ENCODE measurements at regions not wholly inside any gene's neighbourhood (a gene's known extent, or its start where the extent isn't known, plus 50 kb on each side); places are given as distances from the start of the nearest gene placed in this dataset.
A peak's percentile ranks its signal among the peaks of the same experiment; 100 is the strongest.
"Not testable (repeated sequence)": the region's sequence is repeated elsewhere in the genome, so short reads cannot be mapped to it uniquely, and the experiment has no call there.

GRCh38 chr5:174970502-174970901 lies 246.1 kb downstream of the MSX2 start:
- DNase-seq: no peak

- DNase-seq: no peak
These were observed 229.5 kb downstream of the MSX2 start for GRCh38 chr5:174953871-174954270.

GRCh38 chr5:174951151-174951780 lies 226.9 kb downstream of the MSX2 start:
- DNase-seq: peak in 4 of 5 donors; percentile 20 to 49 (median 34)

DNA sequence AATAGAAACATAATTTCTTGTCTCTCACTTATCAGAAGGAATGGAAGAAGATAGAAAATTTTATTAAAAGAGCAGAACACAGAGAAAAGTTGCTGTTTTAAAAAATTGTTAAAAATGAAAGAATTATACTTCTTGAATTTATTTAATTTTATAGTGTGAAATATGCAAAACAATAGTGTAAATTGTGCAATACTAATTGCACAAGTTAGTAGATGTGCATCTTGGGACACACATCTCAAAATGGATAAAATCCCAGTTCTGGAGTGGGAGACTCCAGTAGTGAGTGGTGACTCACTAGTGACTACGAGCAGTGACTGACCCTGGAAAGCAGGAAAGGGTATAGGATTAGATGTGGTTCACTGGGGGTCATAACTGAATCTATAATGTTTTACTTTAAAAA lies 223.2 kb downstream of the MSX2 start:
- no peak for DNase-seq

DNA sequence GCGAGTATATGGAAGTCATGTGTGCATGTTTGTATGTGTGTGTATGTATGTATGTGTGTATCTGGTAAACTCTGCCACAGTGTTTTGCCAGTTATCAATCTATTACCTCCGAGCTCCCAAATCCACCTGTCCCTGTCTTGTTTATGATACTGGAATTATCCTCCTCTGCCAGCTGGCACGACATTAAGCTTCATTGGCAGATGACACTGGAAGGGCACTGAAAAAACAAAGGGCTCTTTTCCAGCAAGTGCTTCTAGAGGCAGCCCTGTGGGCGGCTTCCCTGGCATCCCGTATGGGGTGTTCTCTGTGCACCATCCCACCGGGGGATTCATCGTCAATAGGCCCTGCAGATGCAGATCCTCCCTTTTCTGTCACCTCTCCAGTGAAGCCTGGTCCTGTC lies 221.5 kb downstream of the MSX2 start:
- DNase-seq: no peak

DNA sequence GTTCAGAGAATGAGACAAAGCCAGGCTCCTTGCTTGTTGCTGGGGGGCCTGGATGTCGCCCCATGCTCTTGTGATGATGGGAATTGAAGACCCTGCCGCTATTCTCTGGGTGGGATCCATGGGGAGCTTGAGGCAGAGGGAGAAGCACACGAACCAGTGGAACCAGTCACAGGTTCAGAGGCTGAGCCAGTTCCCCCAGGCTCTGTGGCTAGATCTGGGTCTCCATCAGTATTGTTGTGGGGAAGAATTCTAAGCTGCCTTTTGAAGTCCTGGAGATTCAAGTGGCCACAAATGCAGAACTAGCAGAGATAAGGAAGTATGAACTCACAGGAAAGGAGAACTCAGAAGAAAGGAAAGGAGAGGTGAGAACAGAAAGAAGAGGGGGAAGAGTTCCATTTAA lies 219.4 kb downstream of the MSX2 start:
- no peak for DNase-seq

GRCh38 chr5:174943002-174943401 lies 218.6 kb downstream of the MSX2 start:
- DNase-seq: not testable (repeated sequence)

GRCh38 chr5:174937201-174938123 lies 213.1 kb downstream of the MSX2 start:
- no peak for DNase-seq

DNA sequence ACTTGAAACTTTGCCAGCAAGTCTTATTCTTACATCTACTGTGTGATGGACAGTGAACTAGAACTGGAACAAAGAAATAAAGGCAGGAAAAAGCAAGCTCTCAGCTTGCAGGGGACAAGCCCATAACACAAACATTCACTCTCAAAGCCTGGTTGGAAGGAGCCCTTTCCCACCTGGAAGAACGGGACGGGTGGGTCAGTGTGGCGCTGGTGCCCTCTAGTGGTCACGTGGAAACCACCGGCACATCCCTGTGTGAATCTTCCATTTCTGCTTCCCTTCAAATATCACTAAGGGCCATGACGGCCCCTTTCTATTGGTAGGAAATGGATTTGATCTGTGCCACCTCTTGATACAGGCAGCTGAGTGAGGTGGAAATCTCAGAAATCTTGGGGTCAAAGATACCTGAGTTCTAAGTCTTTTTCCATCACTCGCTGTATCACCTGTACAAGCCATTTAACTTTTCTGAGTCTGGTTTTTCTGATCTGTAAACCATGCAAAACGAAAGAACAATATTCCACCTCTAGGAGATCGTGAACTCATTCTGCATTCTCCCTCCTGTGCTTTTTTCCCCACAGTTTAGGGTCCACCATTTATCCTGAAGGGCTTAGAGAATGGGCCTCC lies 211.6 kb downstream of the MSX2 start:
- peak in 1 of 5 donors; percentile 22 for DNase-seq

GRCh38 chr5:174931033-174931432 lies 206.7 kb downstream of the MSX2 start:
- DNase-seq: not testable (repeated sequence)

DNA sequence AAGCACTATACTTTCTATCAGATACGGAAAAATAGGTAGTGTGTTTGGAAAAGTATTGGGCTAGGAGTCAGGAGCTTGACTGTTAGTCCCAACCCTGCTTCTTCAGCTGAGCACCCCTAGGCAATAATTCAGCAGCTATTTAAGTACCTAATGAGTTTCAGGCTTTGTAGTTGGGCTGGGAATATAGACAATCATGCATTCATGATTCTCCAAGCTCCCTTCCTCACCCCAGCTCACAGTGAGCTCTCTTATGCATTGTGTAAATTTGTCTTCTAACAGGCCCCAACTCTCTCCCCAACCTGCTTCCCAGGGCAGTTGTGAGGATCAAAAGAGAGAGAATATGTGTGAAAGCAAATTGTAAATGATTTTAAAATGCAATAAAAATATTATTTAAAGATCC lies 201.2 kb downstream of the MSX2 start:
- no peak for DNase-seq

GRCh38 chr5:174922955-174923354 lies 198.6 kb downstream of the MSX2 start:
- no peak for DNase-seq

DNA sequence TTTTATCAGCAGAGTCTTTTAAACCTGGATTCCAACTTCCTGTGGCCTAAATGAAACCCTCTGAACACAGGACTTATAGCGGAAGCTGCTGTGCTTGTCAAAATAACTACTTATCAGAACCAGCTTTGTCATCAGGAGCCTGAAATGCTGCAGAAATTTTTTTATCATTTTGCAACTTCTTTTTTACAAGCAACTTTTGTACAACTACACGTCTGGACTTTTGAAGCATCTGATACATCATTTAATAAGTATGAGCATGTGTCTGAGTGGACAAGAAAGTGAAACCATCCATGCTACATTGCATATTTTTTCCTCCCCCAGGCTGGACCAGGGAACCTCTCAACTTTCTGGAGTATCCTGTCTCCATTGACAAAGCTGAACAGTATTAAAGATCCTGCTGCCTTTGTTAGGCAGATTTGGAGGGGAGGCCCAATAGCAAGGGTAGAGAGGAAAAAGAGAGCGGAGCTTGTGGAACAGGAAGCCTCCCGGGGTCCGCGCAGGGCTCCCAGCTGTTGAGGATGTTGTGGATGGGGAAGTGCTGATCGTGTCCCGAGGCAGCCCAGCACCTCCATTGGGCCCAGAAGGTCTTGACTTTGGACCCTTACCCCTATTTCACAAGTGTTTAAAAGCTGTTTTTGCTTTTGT lies 196.6 kb downstream of the MSX2 start:
- DNase-seq: no peak

DNA sequence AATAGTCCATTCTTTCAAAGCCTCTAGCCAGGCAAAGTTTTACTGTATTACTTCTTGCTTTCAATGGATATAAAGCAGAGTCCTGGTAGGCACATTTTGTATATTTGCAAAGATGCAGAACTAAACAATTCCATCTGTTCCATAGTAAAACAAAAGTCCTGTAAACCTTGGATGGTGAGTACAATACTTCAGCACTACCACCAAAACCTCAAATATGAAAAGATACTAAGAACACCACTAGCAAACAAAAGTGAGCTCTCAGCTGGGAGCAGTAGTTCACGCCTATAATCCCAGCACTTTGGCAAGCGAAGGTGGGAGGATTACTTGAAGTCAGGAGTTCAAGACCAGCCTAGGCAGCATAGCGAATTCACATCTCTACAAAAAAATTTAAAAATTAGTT lies 195.0 kb downstream of the MSX2 start:
- DNase-seq: no peak

- no peak for DNase-seq
These were observed 194.3 kb downstream of the MSX2 start for GRCh38 chr5:174918655-174919054.

DNA sequence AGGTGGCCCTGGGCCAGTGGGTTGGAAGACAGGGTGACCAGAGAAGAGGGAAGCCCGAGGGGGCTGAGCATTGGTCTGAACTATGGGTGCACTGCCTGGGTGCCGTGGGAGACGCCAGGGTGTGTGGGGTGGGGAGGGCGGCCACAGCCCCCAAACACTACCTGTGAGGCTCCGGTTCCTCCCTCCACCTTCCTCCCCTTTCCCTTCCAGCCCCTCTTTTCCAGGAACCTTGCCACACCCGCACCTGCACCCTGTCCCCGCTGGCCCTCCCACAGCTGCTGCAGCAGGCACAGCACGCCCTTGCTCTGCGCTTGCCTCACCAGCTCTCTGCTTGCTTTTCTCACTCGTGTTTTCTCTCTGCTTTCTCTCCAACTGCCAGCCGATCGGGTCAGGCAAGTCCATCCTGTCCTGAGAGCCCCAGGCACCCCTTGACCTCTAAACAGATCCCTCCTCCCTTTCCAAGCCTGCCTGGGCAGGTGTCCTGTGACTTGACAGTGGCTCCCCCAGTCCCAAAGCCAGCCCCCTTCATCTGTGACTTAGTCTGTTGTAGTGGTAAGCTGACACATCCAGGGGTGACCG lies 193.7 kb downstream of the MSX2 start:
- no peak for DNase-seq

GRCh38 chr5:174917435-174917834 lies 193.1 kb downstream of the MSX2 start:
- DNase-seq: not testable (repeated sequence)

- not testable (repeated sequence) for DNase-seq
These were observed 192.5 kb downstream of the MSX2 start for GRCh38 chr5:174916924-174917323.

DNA sequence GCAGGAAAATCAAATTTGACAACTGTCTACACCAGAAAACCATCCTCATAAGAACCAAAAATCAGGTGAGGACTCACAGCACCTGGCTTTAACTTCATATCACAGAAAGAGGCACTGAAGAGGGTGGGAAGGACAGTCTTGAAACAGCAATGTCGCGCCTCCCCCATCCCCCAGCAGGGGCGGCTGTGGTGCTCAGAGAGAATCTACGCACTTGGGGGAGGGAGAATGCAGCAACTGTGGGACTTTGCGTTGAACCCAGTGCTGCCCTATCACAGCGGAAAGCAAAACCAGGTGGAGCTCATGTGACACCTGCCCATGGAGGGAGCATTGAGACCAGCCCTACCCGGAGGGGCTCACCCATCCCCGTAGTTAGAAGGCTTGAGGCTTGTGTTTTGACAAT lies 191.8 kb downstream of the MSX2 start:
- DNase-seq: no peak

GRCh38 chr5:174911118-174911517 lies 186.7 kb downstream of the MSX2 start:
- no peak for DNase-seq

DNA sequence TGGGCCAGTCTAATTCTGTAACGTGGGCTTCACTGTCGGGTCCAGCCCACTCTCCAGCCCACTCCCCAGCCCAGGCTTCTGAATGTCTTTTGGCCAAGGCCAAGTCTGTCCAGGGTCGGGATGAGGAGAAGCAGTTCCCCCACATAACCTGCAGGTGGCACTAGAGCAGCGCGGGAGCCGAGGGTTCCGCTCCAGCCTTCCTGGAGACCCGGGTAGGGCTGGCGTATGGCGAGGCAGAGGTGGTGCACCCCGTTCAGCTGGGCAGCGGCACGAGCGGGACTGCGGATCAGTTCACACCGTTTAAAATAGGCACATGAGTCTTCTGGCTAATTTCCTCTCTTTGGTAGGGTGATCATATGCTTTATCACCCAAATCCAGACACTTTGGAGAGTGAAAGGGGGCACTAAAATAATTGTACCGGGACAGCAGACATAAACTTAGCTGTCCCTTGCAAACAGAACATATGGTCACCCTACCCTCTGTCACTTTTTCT lies 185.9 kb downstream of the MSX2 start:
- DNase-seq: peak in 3 of 5 donors; percentile 15 to 36 (median 31)

DNA sequence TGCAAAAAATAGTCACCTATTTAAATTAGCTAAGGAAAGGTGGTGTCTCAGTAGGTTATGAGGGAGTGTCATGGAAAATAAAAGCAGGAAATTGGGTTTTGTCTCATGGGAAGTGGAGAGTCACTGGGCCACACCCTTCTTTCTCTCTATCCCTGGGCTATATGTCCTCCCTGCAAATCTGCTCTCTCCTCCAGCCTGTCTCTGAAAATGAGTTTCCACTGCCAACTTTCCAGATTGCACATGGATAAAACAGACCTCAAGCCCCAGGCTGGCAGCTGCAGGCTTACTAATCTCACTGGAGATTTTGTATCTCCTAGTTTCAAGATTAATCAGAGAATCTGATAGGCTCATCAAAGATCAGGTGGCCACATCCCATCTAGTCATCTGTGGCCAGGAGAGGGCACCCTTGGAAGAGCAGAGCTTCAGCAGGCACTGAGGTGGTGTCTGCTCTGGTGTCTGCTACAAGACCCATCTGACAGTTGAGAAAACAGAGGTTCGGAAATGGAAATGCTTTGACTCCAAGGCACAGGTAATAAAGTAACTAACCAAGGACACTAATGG lies 178.9 kb downstream of the MSX2 start:
- DNase-seq: no peak
